ENCODE measurements at regions not wholly inside any gene's neighbourhood (a gene's known extent, or its start where the extent isn't known, plus 50 kb on each side); places are given as distances from the start of the nearest gene placed in this dataset.

- TF ChIP-seq EZH2 (IDR thresholded peaks at IDR 0.05; ENCODE audit: insufficient read depth, poor library complexity, severe bottlenecking) (no peak), EZH2phosphoT487 (IDR thresholded peaks at IDR 0.05; ENCODE audit: insufficient read depth, low read depth) (no peak)
Observed at GRCh38 chrX:42020225-42020624, 96.9 kb upstream of the CASK start.

Data from GM23248 (cell line).